GM12878 (cell line): ENCODE measurements at regions not wholly inside any gene's neighbourhood (a gene's known extent, or its start where the extent isn't known, plus 50 kb on each side); places are given as distances from the start of the nearest gene placed in this dataset.

ENCODE experiments used
- ATAC-seq: fragments of 200-7000 bp; cut with Tn5 transposase; 3 replicates; pipeline ENCODE4 v1.9.1; 2020; ENCODE audit warnings: mild to moderate bottlenecking, moderate library complexity
- BruUV-seq: library from RNA; stranded (reverse); fragments of 400-500 nt; replicated peaks from 2 replicates; lab custom pipeline; 2021; lab: Mats Ljungman, UMichigan
- CTCF ChIA-PET: fragments of 300-600 bp; sonication (Branson Sonifier 250); formaldehyde crosslinking; extraction: SDS; loops from one replicate; lab custom pipeline; 2021; ENCODE audit warnings: inconsistent platforms; lab: Yijun Ruan, JAX
- POLR2A ChIA-PET: fragments of 350-600 bp; formaldehyde crosslinking; extraction: SDS; loops from one replicate; lab custom pipeline; 2021; ENCODE audit warnings: inconsistent platforms; lab: Charles Lee
- RAD21 ChIA-PET: fragments of 300-600 bp; sonication (Branson Sonifier 250); formaldehyde crosslinking; loops from one replicate; lab custom pipeline; 2023; ENCODE audit warnings: antibody characterized with exemption; ENCODE audit not compliant: unreplicated experiment; lab: Charles Lee
- SMC1A ChIA-PET: fragments of 300-600 bp; sonication (Branson Sonifier 250); formaldehyde crosslinking; loops from one replicate; lab custom pipeline; 2023; ENCODE audit not compliant: unreplicated experiment, uncharacterized antibody; lab: Charles Lee
- DNase-seq: peaks from one replicate; pipeline ENCODE4 v3.0.0-alpha.2; 2011; ENCODE audit warnings: low read depth, low spot score
- FAIRE-seq: peaks from 3 replicates; lab custom pipeline; 2011; peaks lifted over from hg19 to GRCh38; lab: Jason Lieb, UNC
- H2AFZ ChIP-seq: 2 replicates; pipeline ENCODE4 v1.6.0; 2011; ENCODE audit warnings: low read depth, low read length, control low read depth; ENCODE audit not compliant: control insufficient read depth
- H3K27ac ChIP-seq: 2 replicates; pipeline ENCODE4 v1.5.1; 2011; ENCODE audit warnings: control low read depth; ENCODE audit not compliant: control insufficient read depth, insufficient read depth
- H3K27me3 ChIP-seq, 2 experiments: replicated peaks in 1 of 2; 2 replicates each; pipeline versions ENCODE4 v1.6.0 to v1.6.1; 2011; ENCODE audit warnings: low read length in 1 of 2; ENCODE audit not compliant: control insufficient read depth in 2 of 2, insufficient read depth in 2 of 2
- H3K36me3 ChIP-seq, 2 experiments: 2 replicates each; pipeline ENCODE4 v1.5.1; 2011; ENCODE audit warnings: low read length in 1 of 2; ENCODE audit not compliant: control insufficient read depth in 2 of 2, insufficient read depth in 2 of 2
- H3K4me1 ChIP-seq: 2 replicates; pipeline ENCODE4 v1.6.1; 2011; ENCODE audit warnings: mild to moderate bottlenecking, low read length, moderate library complexity, mixed read lengths; ENCODE audit not compliant: control insufficient read depth, insufficient read depth
- H3K4me2 ChIP-seq: 2 replicates; pipeline ENCODE4 v1.6.0; 2011; ENCODE audit warnings: control low read depth; ENCODE audit not compliant: control insufficient read depth, insufficient read depth
- H3K4me3 ChIP-seq: fragments of 200-600 bp; sonication (generic); 2 replicates; pipeline ENCODE4 v1.5.1; 2016
- H3K79me2 ChIP-seq: 2 replicates; pipeline ENCODE4 v1.6.0; 2011; ENCODE audit warnings: low read length; ENCODE audit not compliant: control insufficient read depth, insufficient read depth
- H3K9ac ChIP-seq: 2 replicates; pipeline ENCODE4 v1.8.0; 2011; ENCODE audit warnings: low read length, control low read depth, mixed read lengths; ENCODE audit not compliant: control insufficient read depth, insufficient read depth
- H3K9me3 ChIP-seq: replicated peaks from 3 replicates; pipeline ENCODE4 v1.5.1; 2011; ENCODE audit warnings: mild to moderate bottlenecking, low read length; ENCODE audit not compliant: control insufficient read depth, insufficient read depth
- H4K20me1 ChIP-seq: 2 replicates; pipeline ENCODE4 v1.6.0; 2011; ENCODE audit not compliant: control insufficient read depth, insufficient read depth
- ETV6 ChIP-seq, 2 experiments: fragments of 450-650 bp in 1 of 2; IDR thresholded peaks in 1 of 2; conservative IDR thresholded peaks in 1 of 2; 2 replicates each; pipeline ENCODE4 v1.6.1; 2014; ENCODE audit warnings: antibody characterized with exemption in 1 of 2, borderline replicate concordance in 1 of 2, low read depth in 1 of 2, mild to moderate bottlenecking in 1 of 2, moderate library complexity in 1 of 2
- EZH2 ChIP-seq: IDR thresholded peaks from 2 replicates; pipeline ENCODE4 v1.6.1; 2012; ENCODE audit warnings: low read depth, mild to moderate bottlenecking, control low read depth, inconsistent platforms, low read length, borderline replicate concordance; ENCODE audit not compliant: control insufficient read depth
- POLR2A ChIP-seq: IDR thresholded peaks from 2 replicates; pipeline ENCODE4 v1.6.1; 2011; ENCODE audit warnings: low read depth, mild to moderate bottlenecking, low read length
- RAD21 ChIP-seq: IDR thresholded peaks from 2 replicates; pipeline ENCODE4 v1.6.1; 2011; ENCODE audit warnings: mild to moderate bottlenecking, low read depth, low read length, moderate library complexity; ENCODE audit not compliant: insufficient read depth
- YY1 ChIP-seq: IDR thresholded peaks from 2 replicates; pipeline ENCODE4 v1.6.1; 2011; ENCODE audit warnings: low read depth, mild to moderate bottlenecking, low read length
- WGBS: methylation state at CpG from one replicate; pipeline ENCODE4 v1.1.6; 2016; ENCODE audit warnings: low lambda C conversion rate; ENCODE audit not compliant: insufficient replicate concordance, insufficient coverage; ENCODE audit errors: missing lambda C conversion rate; 5-methylcytosine and 5-hydroxymethylcytosine counted together
- in situ Hi-C: fragments of 300-500 bp; cut with MboI; formaldehyde crosslinking; loops from 9 replicates; pipeline ENCODE4 v1.14.3; 2018; ENCODE audit warnings: mixed read lengths
- intact Hi-C: fragments of 100-400 bp; cut with micrococcal nuclease; formaldehyde crosslinking; loops from one replicate; pipeline ENCODE4 v1.14.2; 2022; ENCODE audit not compliant: unreplicated experiment
- TF ChIP-seq, protein P1 (sequence below): fragments of 450-650 bp; IDR thresholded peaks from 2 replicates; pipeline ENCODE4 v1.6.1; 2017; ENCODE audit warnings: mild to moderate bottlenecking, low read depth, inconsistent platforms; ENCODE audit not compliant: poor library complexity, severe bottlenecking
- TF ChIP-seq, protein P2 (sequence below): IDR thresholded peaks from 2 replicates; pipeline ENCODE4 v1.6.1; 2012; ENCODE audit warnings: low read depth, low read length, improper control_type of control experiment
- TF ChIP-seq, protein P3 (sequence below): IDR thresholded peaks from 2 replicates; pipeline ENCODE4 v1.6.1; 2012; ENCODE audit warnings: improper control_type of control experiment, low read depth, low read length; ENCODE audit not compliant: insufficient replicate concordance

DNA sequence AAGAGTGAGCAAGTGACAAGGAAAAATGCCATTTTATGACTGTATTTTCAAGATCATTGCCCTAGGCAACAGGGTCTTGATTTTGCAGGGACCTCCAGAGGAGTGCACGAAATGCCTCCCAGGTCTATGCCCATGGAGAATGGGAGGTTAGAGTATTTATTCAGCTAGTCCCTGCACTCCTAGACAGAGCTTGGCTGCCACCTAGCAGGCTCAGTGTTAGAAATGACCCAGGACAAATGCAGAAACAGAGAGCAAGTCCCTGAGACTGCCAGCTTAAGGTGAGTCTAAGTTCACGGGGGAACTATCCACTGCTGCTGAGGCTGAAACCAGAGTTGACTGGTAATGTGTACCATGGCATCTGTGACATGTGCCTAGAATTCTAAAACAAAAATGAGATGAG lies 506.4 kb downstream of the MED13L start:
- FAIRE-seq (no peak), ATAC-seq (no peak), DNase-seq (no peak)
- no peak overlapping the region for H3K4me2 ChIP-seq
- H3K9me3 ChIP-seq, result no peaks in the 10 kb centered on the region
- no peaks in the 10 kb centered on the region for H4K20me1 ChIP-seq
- H3K36me3 ChIP-seq, result no peaks in the 10 kb centered on the region
- peak; percentile 16; the same call in 1 of the 2 replicates for TF ChIP-seq RAD21
- TF ChIP-seq, protein P1, sequence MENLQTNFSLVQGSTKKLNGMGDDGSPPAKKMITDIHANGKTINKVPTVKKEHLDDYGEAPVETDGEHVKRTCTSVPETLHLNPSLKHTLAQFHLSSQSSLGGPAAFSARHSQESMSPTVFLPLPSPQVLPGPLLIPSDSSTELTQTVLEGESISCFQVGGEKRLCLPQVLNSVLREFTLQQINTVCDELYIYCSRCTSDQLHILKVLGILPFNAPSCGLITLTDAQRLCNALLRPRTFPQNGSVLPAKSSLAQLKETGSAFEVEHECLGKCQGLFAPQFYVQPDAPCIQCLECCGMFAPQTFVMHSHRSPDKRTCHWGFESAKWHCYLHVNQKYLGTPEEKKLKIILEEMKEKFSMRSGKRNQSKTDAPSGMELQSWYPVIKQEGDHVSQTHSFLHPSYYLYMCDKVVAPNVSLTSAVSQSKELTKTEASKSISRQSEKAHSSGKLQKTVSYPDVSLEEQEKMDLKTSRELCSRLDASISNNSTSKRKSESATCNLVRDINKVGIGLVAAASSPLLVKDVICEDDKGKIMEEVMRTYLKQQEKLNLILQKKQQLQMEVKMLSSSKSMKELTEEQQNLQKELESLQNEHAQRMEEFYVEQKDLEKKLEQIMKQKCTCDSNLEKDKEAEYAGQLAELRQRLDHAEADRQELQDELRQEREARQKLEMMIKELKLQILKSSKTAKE, result no peak
- H3K9ac ChIP-seq, result no peak overlapping the region
- intact Hi-C loops (no loop called here), in situ Hi-C loops (no loop called here)
- no peaks in the 10 kb centered on the region for H3K4me1 ChIP-seq
- SMC1A ChIA-PET, result interaction anchor here (0.6 kb wide), 1 partner anchor 24 kb away, joined by 3 read pairs; no protein-coding TSS in a partner anchor
- no peaks in the 10 kb centered on the region for H3K79me2 ChIP-seq
- CTCF ChIA-PET, result no interaction called here
- POLR2A ChIA-PET, result no interaction called here
- no peaks in the 10 kb centered on the region for H3K27me3 ChIP-seq
- no peak overlapping the region for H2AFZ ChIP-seq
- H3K27ac ChIP-seq, result no peak overlapping the region
- WGBS, result 0% methylated on average over 2 of the region's 2 CpGs
- RAD21 ChIA-PET, result no interaction called here
- H3K4me3 ChIP-seq, result no peak overlapping the region
- BruUV-seq, result no TSS peak

DNA sequence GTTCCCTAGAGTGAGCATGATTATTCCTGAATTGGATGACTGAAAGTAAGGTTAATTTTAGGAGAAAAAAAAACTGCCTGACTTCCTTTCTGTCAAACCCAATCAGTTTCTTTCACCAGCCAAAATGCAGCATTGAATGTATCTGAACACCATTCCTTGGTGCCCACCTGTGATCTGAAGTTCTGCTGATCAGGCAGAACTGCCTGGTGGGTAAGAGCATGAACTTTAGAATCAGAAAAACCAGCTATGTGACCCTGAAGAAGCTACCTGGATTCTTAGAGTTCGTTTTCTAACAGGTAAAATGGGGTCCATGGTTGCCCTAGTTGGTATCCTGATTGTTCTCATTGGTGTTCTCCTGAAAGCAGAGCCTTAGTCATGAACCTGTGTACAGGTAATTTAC lies 506.9 kb downstream of the MED13L start:
- SMC1A ChIA-PET, result no interaction called here
- no peak overlapping the region for H3K4me3 ChIP-seq
- 0% methylated on average over 1 of the region's 1 CpG for WGBS
- no peak overlapping the region for H3K9ac ChIP-seq
- ATAC-seq (no peak), DNase-seq (no peak), FAIRE-seq (no peak)
- in situ Hi-C loops (no loop called here), intact Hi-C loops (no loop called here)
- RAD21 ChIA-PET, result no interaction called here
- POLR2A ChIA-PET, result no interaction called here
- no TSS peak for BruUV-seq
- no peak overlapping the region for H3K4me2 ChIP-seq
- CTCF ChIA-PET, result no interaction called here
- no peaks in the 10 kb centered on the region for H3K36me3 ChIP-seq
- H3K27me3 ChIP-seq, result no peaks in the 10 kb centered on the region
- no peaks in the 10 kb centered on the region for H3K4me1 ChIP-seq
- H3K27ac ChIP-seq, result no peak overlapping the region
- H4K20me1 ChIP-seq, result no peaks in the 10 kb centered on the region
- H3K9me3 ChIP-seq, result no peaks in the 10 kb centered on the region
- H2AFZ ChIP-seq, result no peak overlapping the region
- no peaks in the 10 kb centered on the region for H3K79me2 ChIP-seq
- TF ChIP-seq, protein P2, sequence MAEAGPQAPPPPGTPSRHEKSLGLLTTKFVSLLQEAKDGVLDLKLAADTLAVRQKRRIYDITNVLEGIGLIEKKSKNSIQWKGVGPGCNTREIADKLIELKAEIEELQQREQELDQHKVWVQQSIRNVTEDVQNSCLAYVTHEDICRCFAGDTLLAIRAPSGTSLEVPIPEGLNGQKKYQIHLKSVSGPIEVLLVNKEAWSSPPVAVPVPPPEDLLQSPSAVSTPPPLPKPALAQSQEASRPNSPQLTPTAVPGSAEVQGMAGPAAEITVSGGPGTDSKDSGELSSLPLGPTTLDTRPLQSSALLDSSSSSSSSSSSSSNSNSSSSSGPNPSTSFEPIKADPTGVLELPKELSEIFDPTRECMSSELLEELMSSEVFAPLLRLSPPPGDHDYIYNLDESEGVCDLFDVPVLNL, result no peak
- TF ChIP-seq EZH2 (no peak), YY1 (no peak), ETV6 (conservative IDR thresholded peaks at IDR 0.05 in 1 of 2, IDR thresholded peaks at IDR 0.05 in 1 of 2; ENCODE audit: borderline replicate concordance in 1 of 2, low read depth in 1 of 2) (no peak), POLR2A (no peak)
- TF ChIP-seq, protein P3, sequence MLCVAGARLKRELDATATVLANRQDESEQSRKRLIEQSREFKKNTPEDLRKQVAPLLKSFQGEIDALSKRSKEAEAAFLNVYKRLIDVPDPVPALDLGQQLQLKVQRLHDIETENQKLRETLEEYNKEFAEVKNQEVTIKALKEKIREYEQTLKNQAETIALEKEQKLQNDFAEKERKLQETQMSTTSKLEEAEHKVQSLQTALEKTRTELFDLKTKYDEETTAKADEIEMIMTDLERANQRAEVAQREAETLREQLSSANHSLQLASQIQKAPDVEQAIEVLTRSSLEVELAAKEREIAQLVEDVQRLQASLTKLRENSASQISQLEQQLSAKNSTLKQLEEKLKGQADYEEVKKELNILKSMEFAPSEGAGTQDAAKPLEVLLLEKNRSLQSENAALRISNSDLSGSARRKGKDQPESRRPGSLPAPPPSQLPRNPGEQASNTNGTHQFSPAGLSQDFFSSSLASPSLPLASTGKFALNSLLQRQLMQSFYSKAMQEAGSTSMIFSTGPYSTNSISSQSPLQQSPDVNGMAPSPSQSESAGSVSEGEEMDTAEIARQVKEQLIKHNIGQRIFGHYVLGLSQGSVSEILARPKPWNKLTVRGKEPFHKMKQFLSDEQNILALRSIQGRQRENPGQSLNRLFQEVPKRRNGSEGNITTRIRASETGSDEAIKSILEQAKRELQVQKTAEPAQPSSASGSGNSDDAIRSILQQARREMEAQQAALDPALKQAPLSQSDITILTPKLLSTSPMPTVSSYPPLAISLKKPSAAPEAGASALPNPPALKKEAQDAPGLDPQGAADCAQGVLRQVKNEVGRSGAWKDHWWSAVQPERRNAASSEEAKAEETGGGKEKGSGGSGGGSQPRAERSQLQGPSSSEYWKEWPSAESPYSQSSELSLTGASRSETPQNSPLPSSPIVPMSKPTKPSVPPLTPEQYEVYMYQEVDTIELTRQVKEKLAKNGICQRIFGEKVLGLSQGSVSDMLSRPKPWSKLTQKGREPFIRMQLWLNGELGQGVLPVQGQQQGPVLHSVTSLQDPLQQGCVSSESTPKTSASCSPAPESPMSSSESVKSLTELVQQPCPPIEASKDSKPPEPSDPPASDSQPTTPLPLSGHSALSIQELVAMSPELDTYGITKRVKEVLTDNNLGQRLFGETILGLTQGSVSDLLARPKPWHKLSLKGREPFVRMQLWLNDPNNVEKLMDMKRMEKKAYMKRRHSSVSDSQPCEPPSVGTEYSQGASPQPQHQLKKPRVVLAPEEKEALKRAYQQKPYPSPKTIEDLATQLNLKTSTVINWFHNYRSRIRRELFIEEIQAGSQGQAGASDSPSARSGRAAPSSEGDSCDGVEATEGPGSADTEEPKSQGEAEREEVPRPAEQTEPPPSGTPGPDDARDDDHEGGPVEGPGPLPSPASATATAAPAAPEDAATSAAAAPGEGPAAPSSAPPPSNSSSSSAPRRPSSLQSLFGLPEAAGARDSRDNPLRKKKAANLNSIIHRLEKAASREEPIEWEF, result no peak
